Activated CD8-positive, alpha-beta memory T cell treated with anti-CD3 and anti-CD28 coated beads, Interleukin-2, amount 50 U/mL, for 24 hours (primary cell): ENCODE measurements at regions not wholly inside any gene's neighbourhood (a gene's known extent, or its start where the extent isn't known, plus 50 kb on each side); places are given as distances from the start of the nearest gene placed in this dataset.
A peak's percentile ranks its signal among the peaks of the same experiment; 100 is the strongest.

Experiments used
- DNase-seq: peaks from one replicate; pipeline ENCODE4 v3.0.0-alpha.2; 2020; ENCODE audit errors: extremely low read depth

DNA sequence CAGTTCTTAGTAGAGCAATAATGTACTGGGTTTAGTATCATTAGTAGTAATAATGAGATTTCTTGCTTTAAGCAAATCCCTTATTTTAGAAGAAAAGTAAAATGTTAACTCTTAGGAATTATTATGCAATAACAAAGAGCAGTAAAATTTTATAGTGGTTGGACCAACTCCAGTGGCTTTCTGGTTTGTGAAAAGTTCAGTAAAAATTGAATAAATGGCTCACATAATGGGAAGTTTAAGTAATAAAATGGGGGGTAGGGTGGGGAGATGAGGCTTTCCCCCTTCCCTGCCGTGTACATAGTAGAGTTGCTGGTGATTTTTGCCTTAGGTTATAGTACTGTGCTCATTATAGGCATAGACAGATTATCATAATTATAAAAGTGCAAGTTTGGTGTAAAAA lies 250.5 kb upstream of the ATP2B1 start:
- DNase-seq = no peak

DNA sequence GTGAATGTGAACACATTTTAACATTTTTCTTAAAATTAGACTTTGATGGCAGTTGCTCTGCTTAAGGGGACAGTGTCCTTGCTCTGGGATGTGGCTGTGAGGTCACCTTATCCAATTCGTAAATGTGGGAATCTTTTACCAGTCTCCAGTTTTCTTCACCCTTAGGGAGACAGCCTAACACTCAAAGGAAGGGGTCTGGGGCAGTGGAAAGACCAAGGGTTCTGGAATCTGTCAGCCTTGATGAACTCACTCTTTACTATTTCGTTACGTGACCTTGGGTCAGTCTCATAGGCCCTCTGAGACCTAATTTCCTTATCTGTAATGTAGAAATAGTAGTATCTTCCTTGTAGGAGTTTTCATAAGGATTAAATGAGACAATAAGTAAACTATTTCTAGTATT lies 245.6 kb upstream of the ATP2B1 start:
- no peak for DNase-seq

DNA sequence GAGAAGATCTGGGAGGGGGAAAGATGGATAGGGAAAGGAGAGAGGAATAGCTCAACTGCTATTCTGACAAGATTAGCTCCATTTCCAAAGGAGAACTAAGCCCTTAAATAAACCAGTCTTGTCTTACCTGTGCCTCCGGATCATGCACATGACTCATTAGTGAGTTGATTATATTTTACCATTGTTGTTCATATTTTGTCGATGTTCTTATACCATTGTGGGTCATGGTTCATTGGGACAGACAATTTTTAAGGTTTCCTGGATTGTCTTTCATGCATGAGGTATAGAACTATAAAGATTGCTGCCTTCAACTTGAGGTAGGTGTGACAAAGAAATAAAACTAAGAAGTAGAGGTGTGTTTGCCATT lies 243.0 kb upstream of the ATP2B1 start:
- no peak for DNase-seq

DNA sequence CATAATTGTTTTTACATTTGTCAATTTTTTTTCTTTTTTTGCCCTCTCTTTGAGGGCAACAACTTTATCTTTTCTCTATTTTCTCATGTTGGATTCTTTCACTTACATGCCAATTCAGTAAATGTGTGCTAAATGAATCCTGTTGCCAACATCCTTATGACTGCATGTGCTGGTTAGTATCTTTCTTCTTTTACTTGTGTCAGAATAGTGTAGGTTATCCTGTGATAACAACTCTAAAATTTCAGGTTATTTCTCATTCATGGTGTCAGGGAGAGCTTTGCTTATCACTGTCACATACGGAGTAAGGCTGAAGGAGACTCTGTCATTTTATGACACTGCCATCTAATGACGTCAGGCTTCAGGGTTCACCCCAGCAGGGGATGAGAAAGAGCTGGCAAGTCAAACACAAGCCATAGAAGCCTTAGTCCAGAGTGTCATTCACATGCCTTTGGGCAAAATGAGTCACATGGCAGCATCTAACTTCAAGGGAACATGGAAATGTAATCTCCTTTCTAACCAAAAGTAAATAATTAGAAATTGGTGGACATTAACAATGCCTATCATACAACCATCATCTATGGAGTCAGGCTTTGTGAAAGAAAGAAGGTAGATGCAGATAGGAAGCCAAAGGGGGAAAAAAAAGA lies 242.5 kb upstream of the ATP2B1 start:
- DNase-seq = no peak

DNA sequence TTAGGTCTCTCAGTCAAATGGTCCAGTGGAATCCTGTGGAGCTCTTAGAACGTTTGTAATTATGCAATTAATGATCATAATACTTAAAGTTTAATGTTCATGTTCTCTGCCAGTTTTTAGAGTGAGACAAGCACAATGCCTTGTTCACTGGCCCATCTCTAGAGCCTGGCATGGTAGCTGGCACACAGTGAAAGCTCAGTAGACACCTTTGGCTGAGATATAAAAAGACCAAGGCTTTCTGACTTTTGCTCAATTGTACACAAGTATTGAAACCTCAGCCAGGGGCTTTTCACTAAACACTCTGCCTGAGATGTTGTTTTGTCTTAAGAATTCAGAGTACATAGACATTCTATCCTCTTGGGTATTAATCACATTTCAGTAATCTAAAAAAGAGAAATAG lies 241.8 kb upstream of the ATP2B1 start:
- DNase-seq = no peak

DNA sequence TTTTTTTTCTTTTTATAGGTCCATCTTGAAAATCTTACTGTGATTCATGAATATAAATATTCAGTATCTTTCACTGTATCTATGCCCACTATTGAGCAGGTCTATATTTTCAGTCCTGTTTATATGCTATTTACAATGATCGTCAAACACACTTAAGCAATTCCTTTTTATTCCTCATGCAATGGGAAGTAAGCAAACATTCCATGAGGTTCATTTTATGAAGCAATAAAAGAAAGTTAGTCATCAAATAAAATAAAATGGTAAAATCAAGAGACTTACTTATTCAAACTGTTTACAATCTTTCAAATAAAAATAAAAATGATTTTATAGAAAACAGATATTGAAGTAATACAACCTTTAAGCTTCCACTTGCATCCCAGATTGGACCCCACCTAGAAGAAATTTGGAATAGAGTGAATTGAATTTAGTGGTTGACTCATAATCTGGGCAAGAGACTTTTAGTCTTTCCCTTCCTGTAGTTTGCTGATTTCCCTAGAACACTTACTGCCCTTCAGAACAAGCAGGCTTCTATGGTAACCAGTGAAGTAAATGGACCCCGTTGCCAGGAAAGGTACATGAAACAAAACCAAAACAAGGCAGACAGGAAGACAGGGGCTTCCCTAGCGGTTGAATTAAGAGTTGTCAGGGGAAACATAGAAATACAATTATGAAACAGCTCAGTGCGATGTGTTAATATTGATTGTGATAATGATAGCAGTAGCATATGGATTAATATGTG lies 241.0 kb upstream of the ATP2B1 start:
- peak; percentile 21 for DNase-seq

DNA sequence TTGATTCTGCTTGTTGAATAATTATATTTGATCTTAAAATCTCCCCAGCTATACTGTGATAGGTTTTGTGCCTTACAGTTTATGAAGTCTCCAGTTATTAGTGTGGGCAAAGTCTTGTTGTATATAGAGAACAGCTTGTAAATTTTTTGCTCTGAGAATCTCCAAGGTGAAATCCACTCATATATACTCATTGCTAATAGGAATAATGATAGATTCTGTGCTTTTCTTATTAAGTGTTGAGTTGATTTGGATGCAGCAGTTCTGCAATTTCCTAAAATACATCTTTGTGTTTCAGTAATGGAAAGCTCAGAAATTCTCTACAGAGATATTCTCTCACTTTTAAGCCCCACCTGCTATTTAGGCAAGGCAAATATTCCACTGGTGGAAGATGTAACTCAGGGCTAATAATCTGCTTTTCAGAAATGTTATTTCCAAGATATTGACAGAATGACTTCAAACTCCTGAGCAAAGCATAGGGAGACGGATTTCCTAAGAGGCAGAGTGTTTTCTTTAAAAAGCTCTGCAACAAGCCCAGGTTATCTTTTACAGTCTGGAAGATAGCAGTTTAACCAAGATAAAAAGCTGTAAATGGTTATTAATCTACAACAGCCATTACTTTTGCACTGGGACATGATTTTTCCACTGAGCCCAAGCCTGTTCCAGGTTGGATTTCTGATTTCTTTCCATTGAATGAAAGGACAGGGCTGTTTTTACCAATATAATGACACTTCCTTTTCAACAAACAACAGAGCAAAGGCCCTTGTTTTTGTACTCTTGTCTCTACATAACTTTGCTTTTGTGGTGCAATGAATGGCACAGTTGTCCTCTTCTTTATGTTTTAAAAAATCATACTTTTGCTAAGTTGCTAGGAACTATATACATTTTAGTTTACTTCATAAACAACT lies 239.9 kb upstream of the ATP2B1 start:
- DNase-seq = no peak

DNA sequence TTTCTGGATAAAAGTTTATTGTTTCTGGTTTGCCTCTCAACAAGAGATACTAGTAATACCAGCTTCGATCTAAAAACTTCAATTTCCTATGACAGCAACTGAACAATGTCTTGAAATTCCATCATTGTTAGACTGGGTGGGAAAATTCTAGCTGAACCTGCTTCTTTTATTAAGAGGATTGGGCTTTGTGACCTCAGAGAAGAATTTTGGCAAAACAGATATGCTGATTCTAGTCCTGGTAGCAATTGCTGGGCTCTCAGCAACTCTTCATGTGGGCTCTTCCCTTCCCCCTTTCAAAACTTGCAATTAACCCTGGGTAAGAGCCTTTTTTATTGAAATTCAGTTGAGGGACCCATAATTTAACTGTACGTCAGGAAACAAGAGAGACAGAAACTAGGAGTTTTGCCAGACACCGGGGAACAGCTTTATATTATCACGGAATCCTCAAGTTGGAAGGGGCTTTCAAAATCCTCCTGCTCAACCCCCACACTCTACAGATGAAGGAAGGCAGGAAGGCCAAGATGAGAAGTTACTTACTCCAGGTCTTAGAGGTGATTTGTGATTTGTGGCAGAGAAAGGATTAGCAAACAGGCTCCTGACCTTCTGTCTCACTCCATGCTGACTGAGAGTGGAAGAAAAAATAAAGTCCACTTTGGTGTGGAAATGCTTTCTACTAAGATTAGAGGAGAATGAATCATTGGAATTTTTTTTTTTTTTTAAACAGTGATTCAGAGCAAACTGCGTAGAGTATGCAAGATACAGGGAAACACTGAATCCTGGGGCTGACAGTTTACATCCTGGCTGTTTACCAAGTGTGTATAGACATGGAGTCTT lies 239.0 kb upstream of the ATP2B1 start:
- DNase-seq = no peak

DNA sequence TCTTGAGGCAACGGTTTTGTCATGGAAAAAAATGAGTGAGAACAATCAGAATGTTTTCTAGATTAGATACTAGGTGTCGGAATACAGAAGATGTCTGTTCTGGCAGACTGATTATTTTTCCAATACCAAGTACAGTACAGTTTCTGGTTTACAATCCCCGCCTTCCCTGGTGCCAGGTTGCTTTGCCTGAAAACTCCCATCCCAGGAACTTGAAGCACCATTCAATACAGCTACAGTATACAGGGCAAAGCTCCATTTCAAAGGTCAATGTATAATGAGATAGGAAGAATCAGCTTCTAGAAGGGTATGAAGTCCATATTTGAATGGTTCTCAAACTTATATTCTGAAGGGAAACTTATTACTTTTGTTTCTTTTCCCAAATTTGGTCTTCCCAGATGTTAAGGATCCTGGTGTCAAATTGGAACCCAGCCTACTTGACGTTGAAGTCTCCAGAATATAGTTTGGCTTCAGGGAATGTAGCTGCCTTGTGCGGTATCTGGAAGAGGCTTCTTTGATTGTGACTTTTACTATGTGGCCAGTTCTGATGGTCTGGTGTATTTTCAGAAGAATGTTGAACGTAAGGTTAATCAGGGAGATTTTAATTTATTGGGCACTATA lies 238.0 kb upstream of the ATP2B1 start:
- DNase-seq = no peak

DNA sequence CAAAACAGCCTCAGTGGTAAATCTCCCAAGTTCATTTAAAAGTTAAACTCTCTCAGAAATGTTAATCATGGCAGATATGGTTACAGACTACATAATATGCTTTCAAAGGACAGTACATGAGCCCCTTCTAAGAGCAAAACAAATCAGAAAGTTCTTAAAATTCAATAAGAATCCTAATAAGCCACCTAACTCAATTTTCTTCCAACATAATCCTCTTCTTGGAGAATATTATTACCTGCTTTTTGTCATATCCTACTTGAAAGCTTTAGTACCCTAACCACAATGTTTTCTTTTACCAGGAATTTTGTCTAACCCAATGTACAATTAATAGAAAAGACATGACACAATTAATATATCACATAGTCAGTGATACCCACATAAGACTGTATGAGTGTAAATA lies 236.5 kb upstream of the ATP2B1 start:
- DNase-seq = no peak

DNA sequence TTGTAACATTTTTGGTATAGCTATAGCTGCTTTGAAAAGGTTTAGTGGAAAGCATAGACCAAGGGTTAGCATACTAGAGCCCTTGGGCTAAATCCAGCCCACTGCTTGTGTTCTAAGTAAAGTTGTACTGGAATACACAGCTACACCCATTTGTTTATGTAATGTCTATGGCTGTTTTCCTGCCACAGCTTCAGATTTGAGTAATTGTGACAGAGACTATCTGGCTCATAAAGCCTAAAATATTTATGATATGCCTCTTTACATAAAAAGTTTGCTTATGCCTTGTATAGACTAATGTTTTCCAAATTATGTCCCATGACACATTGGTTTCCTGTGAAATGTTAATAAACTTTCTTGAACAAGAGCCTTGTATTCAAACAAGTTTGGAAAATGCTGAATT lies 234.8 kb upstream of the ATP2B1 start:
- no peak for DNase-seq

DNA sequence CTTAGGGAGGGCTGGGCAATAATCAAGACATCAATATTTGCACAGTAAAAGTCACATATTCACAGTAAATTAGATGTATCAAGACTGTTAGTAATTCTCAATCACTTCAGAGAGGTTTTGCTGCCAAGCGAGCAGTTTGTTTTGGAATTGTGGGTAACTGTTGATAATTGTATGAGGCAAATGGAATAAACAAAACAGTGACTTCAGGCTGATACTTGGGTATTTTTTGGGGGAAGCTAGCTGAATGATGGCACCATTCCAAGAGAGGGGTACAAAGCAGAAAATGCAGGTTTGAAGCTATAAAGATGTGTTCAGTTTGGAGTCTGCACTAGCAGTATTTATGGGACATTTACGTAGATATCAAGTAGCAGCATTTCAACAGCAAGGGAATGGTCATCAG lies 232.8 kb upstream of the ATP2B1 start:
- no peak for DNase-seq

DNA sequence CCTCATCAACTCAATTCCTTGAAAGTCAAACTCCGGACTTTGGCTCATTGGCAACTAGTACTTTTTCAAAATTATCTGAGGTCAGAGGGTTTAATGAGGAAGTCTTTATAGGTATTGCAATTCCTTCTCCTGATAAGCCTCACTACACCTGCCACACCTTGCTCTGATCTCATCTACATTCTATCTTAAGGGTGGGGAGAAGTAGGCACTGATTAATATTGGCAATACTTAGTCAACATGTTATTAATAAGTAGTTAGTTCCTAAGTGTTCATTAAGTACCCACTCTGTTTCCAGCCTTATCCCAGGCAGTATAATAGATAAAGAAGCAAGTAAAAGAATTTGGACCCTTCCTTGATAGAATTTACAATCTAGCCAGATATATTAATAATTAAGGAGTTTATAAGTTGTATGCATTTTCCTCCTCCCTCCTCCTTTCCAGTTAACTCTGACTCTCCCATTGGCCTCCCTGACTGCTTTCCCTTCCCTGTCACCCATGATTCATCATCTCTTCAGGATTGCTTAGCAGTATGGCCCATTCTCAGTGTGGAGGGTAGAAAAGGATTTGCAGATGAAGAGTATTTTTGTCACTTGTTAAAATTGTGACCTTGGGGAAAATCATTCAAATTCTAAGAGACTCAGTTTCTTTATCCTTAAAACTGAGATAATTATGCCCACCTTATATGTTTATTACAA lies 231.0 kb upstream of the ATP2B1 start:
- no peak for DNase-seq

DNA sequence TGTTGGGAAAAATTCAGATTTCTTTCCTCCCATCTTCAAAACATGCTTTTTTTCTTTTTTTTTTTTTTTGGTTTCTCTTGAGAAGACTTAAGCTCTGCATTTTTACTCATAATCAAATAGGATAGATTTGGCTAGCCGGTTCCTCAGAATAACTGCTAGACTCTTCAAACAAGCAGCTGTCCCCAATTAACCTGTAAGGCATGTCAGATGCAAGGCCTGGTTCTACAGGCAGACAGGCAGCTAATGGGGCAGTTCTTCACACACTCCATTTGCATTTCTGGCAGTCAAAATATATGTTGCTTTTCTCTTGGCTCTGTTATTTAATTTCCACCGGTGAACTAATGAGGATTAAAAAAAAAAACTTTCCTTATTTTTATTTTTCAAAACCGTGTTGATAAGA lies 228.0 kb upstream of the ATP2B1 start:
- no peak for DNase-seq

DNA sequence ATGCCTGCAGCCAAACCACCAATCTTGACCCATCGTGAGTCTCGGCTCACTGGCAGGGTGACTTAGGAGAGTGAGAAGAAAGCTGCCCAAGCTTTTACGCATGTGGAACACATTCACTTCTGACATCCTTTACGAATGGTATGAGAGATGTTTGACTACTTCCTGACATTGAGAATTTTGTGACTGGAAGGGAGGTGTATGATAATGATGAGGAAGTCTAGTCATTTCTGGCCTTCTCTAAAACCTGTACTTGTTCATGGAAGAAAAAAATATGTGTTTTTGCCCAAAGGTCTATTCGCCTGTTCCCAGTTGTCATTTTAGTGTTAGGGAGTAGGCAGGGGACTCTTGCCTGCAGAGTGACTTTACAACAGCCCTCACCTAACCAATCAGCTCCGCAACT lies 227.2 kb upstream of the ATP2B1 start:
- DNase-seq = no peak

DNA sequence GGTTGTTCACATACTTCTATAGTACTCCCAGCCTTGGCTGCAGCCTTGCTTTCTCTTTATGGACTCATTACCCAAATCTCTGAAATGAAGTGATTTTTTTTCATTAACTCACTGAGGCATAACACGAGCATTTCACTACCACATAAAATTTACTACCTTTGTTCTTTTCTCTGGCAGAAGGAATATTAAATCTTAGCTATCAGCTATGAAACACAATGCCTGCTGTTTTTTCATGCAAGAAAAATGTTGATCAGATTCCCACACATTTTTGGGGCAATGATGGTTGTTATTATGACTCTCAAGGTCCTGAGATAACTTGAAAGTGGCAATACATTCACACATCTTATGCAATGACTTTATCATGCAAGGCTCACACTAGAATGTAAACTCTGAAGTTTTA lies 225.3 kb upstream of the ATP2B1 start:
- DNase-seq = no peak

DNA sequence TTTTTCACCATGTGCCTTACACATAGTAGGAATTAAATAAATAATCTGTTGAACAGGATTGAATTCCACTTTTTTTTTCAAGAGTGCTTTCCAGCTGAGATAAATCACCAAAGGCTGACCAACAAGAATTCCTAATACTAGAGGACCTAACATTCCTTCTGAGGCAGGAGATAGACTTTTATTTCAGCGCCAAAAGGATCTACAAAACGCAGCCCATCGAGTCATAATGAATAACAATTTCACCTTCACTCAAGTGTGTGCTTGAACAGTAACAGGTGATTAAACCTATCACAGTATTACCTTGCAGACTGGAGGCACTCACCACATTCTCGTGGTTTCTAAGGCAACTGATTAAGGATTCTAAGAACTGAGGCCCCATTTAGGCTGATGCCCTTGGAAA lies 224.3 kb upstream of the ATP2B1 start:
- DNase-seq = no peak

DNA sequence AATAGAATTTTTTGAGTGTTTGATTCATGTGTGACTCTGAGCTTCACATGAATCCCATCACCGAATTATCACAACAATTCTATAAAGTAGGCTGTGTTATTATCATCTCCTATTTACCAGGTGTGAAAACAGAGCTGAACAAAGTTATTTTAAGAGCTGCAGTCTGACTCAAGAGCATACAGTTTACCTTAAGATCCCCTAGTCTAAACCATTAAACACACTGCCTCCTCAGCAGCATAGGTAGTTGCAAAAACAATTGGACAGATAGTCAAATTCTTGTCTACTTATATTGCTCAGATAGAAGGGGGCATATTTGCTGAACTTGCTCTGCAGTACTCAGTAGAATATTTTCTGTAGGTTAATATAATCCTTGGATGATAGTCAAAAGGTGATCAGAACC lies 219.8 kb upstream of the ATP2B1 start:
- DNase-seq = no peak

DNA sequence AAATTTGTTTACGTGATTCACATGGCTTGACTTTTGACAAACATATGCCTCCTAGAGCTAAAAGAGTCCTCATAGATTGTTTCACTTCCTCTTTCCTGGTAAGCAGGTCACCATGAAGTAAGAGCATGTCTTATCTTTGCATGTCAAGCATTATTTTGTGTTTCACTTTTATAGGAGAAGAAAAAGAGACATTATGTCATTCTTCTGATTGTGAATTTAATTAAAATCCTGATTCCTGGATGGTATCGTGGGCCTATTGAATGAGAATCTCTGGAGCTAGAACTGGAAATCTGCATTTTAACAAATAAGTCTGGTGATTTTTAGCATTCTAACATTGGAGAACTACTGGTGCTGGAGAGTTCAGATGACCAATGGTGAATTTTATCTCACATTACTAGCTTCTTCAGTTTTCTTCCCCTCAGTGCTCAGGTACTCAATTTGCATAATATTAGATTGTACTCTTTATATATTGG lies 218.6 kb upstream of the ATP2B1 start:
- no peak for DNase-seq

DNA sequence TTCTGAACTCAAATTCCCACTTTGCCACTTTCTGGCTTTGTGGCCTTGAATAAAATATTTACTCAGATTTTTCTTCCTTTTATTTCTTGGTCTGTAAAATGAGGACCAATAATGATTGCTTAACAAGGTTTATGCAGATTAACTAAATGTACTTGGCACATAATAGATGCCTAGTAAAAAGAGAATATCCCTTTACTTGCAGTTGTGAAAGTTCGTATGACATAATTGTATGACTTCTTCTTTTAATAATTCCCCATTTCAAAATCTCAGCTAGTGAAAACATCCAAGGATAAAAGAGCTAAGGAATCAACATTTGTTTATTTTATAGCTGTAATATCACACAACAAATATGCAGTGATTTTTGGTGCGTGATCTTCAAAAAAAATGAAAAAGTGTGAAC lies 215.6 kb upstream of the ATP2B1 start:
- no peak for DNase-seq

DNA sequence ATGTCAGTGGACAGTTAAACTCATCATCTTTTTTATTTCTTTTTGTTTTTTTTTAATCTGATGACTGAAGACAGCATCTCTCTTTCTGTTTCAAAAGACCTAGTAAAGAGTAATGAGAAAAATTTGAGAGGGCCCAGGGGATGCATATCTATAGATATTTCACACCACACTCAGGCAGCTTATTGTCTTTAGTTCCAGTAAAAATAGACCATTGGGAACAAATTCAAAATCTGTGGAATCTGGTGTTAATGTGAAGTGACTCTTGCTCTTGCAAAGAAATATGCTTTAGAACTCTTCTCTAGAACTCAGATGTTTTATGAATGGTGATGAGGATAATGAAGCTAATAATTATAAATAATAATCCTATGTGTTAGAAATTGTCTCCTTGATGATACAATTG lies 214.5 kb upstream of the ATP2B1 start:
- no peak for DNase-seq
